Mucosa of stomach (tissue), 1 donor: ENCODE measurements at regions not wholly inside any gene's neighbourhood (a gene's known extent, or its start where the extent isn't known, plus 50 kb on each side); places are given as distances from the start of the nearest gene placed in this dataset.

ENCODE experiments used
- H3K27me3 ChIP-seq: one replicate; pipeline ENCODE4 v1.7.0; 2013; ENCODE audit warnings: mild to moderate bottlenecking, low read length; ENCODE audit not compliant: control insufficient read depth, insufficient read depth
- H3K36me3 ChIP-seq: one replicate; pipeline ENCODE4 v1.7.0; 2013; ENCODE audit warnings: low read length; ENCODE audit not compliant: control insufficient read depth, insufficient read depth
- H3K4me1 ChIP-seq: one replicate; pipeline ENCODE4 v1.7.0; 2013; ENCODE audit warnings: mild to moderate bottlenecking, low read length; ENCODE audit not compliant: control insufficient read depth, insufficient read depth
- H3K4me3 ChIP-seq: one replicate; pipeline ENCODE4 v1.7.0; 2013; ENCODE audit warnings: low read length
- H3K9ac ChIP-seq: one replicate; pipeline ENCODE4 v1.7.0; 2013; ENCODE audit warnings: mild to moderate bottlenecking, low read length, moderate library complexity
- H3K9me3 ChIP-seq: one replicate; pipeline ENCODE4 v1.7.0; 2013; ENCODE audit warnings: mild to moderate bottlenecking, low read length, moderate library complexity; ENCODE audit not compliant: control insufficient read depth
- donor health status: Pancreatic carcinoma.

GRCh38 chr7:46589286-46589685, 668.2 kb upstream of the IGFBP3 start:
- Histone ChIP-seq H3K9me3 (no peaks in the 10 kb centered on the region), H3K9ac (no peak overlapping the region), H3K4me1 (peaks cover 7% of the 10 kb centered on the region), H3K27me3 (no peaks in the 10 kb centered on the region), H3K36me3 (no peaks in the 10 kb centered on the region), H3K4me3 (no peak overlapping the region)

- no peak overlapping the region for H3K9ac ChIP-seq
- no peaks in the 10 kb centered on the region for H3K36me3 ChIP-seq
- peaks cover 5% of the 10 kb centered on the region for H3K4me1 ChIP-seq
- no peaks in the 10 kb centered on the region for H3K9me3 ChIP-seq
- no peak overlapping the region for H3K4me3 ChIP-seq
- H3K27me3 ChIP-seq, result no peaks in the 10 kb centered on the region
Observed at GRCh38 chr7:46586406-46586805, 665.3 kb upstream of the IGFBP3 start.

- Histone ChIP-seq H3K36me3 (no peaks in the 10 kb centered on the region), H3K9me3 (no peaks in the 10 kb centered on the region), H3K27me3 (no peaks in the 10 kb centered on the region), H3K4me1 (no peaks in the 10 kb centered on the region), H3K9ac (no peak overlapping the region), H3K4me3 (no peak overlapping the region)
Observed at GRCh38 chr7:46583656-46584055, 662.6 kb upstream of the IGFBP3 start.

- H3K4me3 ChIP-seq, result no peak overlapping the region
- no peak overlapping the region for H3K9ac ChIP-seq
- H3K9me3 ChIP-seq, result no peaks in the 10 kb centered on the region
- no peaks in the 10 kb centered on the region for H3K36me3 ChIP-seq
- no peaks in the 10 kb centered on the region for H3K4me1 ChIP-seq
- no peaks in the 10 kb centered on the region for H3K27me3 ChIP-seq
Observed at GRCh38 chr7:46581268-46581667, 660.2 kb upstream of the IGFBP3 start.

- H3K36me3 ChIP-seq, result no peaks in the 10 kb centered on the region
- H3K9me3 ChIP-seq, result no peaks in the 10 kb centered on the region
- H3K4me1 ChIP-seq, result no peaks in the 10 kb centered on the region
- H3K4me3 ChIP-seq, result no peak overlapping the region
- H3K27me3 ChIP-seq, result no peaks in the 10 kb centered on the region
- no peak overlapping the region for H3K9ac ChIP-seq
Observed at GRCh38 chr7:46580766-46581165, 659.7 kb upstream of the IGFBP3 start.

DNA sequence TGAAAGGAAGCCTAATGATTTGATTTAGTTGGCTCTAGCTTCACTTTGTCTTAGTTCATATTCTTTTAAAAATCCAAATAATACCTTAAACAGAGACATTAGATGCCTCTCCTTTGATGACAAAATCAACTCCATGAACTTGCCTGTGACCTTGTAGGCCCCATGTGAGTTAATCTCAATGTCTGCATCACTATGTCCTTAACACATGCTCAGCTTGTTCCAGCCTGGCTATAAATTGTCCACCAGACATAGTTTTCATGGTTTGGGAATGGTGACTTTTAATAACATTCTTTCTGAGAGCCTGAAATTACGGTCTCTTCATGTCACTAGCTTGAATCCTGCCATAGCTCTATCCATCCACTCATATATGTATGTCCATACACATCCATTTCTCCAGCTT, 656.3 kb upstream of the IGFBP3 start:
- H3K4me1 ChIP-seq, result no peaks in the 10 kb centered on the region
- H3K9ac ChIP-seq, result no peak overlapping the region
- no peaks in the 10 kb centered on the region for H3K36me3 ChIP-seq
- no peaks in the 10 kb centered on the region for H3K9me3 ChIP-seq
- H3K27me3 ChIP-seq, result no peaks in the 10 kb centered on the region
- H3K4me3 ChIP-seq, result no peak overlapping the region

GRCh38 chr7:46576950-46577349, 655.9 kb upstream of the IGFBP3 start:
- H3K4me1 ChIP-seq, result no peaks in the 10 kb centered on the region
- H3K36me3 ChIP-seq, result no peaks in the 10 kb centered on the region
- no peaks in the 10 kb centered on the region for H3K9me3 ChIP-seq
- H3K9ac ChIP-seq, result no peak overlapping the region
- no peak overlapping the region for H3K4me3 ChIP-seq
- no peaks in the 10 kb centered on the region for H3K27me3 ChIP-seq

DNA sequence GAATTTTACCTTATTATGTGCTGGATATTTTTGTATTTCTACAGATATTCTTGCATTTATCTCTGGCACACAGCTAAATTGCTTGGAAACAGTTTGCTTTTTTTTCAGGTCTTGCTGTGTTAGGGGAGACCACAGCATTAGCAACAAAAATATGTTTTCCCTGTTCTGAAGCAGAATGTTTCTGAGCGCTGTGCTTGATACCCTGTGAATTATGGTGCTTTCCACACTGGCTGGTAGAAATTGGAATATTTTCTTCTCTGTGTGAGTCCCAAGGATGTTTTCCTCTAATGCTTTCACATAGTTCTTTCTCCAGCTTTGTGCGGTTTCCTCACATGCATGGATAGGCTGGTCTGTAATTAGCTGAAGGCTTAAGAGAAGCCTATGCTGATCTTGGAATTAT, 651.6 kb upstream of the IGFBP3 start:
- no peaks in the 10 kb centered on the region for H3K36me3 ChIP-seq
- peaks cover 8% of the 10 kb centered on the region for H3K4me1 ChIP-seq
- H3K9ac ChIP-seq, result no peak overlapping the region
- no peaks in the 10 kb centered on the region for H3K27me3 ChIP-seq
- no peaks in the 10 kb centered on the region for H3K9me3 ChIP-seq
- H3K4me3 ChIP-seq, result no peak overlapping the region

DNA sequence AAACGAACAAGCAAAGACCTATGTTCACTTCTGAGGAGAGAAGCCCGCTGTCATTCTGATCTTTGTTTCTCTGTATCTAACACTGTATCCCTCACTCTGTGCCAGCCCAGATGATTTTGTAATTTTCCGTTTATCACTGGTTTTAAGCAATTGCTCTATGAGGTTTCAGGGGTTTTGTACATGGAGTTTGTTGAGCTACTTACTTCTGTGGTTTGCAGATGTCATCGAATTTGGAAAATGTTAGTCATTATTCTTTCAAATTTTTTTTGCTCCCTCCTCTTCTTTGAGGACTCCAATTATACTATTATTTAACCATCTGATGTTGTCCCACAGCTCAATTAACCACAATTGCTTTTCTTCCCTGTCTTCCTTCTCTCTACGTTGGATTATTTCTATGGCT, 650.9 kb upstream of the IGFBP3 start:
- Histone ChIP-seq H3K9me3 (no peaks in the 10 kb centered on the region), H3K4me1 (peaks cover 10% of the 10 kb centered on the region), H3K36me3 (no peaks in the 10 kb centered on the region), H3K9ac (no peak overlapping the region), H3K27me3 (no peaks in the 10 kb centered on the region), H3K4me3 (no peak overlapping the region)

DNA sequence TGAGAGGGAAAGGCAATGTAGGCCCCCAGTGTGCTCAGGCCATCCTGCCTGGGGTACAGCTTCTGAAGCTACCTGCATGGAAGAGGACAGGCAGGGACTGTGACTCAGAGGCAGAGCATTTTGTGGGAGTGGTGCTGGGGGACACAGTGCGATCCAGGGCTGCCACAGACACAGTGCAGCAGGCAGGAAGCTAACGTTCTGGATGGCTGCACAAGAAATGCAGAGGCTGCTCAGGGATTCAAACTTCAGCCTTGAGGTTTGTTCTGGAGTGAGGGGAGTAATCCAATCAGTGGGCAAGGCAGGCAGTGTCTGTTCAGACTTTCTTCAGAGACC, 648.0 kb upstream of the IGFBP3 start:
- Histone ChIP-seq H3K4me1 (peaks cover 10% of the 10 kb centered on the region), H3K9me3 (no peaks in the 10 kb centered on the region), H3K9ac (no peak overlapping the region), H3K36me3 (no peaks in the 10 kb centered on the region), H3K27me3 (no peaks in the 10 kb centered on the region), H3K4me3 (no peak overlapping the region)

DNA sequence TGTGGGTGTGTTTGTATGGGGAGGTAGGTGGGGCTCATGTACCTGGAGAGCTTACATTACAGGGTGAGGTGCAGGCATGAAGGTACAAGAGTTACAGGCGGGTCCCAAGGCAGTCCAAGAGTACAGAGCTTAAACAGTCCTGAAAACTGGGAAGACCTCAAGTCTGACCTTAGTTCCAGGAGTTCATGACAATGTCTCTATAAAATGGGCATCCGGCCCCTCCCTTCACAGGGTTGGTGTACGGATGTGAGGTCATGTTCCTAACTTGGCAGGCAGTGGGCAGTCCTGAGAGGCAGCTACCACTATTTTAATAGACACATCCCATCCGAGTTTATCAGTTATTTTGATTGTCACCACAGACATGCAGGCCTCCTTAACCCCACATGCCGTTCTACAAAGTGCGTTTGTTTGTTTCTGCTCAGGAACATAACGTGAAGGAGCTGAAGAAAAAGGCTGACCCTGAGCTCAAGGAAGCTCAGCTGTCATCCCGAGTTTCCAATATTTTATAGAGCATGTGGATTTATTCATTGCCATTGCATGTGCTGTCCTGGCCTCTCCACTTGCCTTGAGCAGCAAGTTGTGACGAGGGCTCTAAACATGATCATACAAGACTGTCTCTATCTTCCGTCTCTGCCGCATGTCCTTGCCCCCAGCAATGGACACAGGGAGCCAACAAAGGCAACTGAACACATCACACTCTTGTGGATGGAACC, 647.5 kb upstream of the IGFBP3 start:
- Histone ChIP-seq H3K36me3 (no peaks in the 10 kb centered on the region), H3K4me1 (peaks cover 10% of the 10 kb centered on the region), H3K27me3 (no peaks in the 10 kb centered on the region), H3K4me3 (no peak overlapping the region), H3K9ac (no peak overlapping the region), H3K9me3 (no peaks in the 10 kb centered on the region)

- H3K4me1 ChIP-seq, result peaks cover 10% of the 10 kb centered on the region
- H3K36me3 ChIP-seq, result no peaks in the 10 kb centered on the region
- H3K9me3 ChIP-seq, result no peaks in the 10 kb centered on the region
- no peaks in the 10 kb centered on the region for H3K27me3 ChIP-seq
- no peak overlapping the region for H3K9ac ChIP-seq
- no peak overlapping the region for H3K4me3 ChIP-seq
Observed at GRCh38 chr7:46567858-46568257, 646.8 kb upstream of the IGFBP3 start.
